ENCODE measurements at regions not wholly inside any gene's neighbourhood (a gene's known extent, or its start where the extent isn't known, plus 50 kb on each side); places are given as distances from the start of the nearest gene placed in this dataset.

DNA sequence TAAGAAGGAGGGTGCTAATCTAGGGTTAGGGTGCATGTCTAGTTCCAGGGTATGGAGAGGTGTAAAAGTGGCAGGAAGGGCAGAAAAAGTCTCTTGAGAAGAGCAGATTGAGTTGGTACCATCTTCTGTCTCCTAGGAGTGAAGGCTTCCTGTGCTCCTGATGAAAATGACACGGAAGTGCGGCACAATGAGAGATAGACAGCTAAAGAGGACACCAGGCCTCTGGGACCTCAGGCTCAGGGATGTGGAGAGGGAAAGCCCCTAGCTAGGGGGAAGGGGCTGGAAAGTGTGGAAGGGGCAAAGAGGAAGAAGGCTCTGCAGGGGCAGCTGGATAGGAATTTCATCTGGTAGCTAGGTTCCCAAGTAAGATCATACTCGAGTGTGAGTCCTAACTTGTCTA lies 498.3 kb upstream of the EEF2KMT start:
- ATAC-seq (replicated peaks): no peak
- Mint-ChIP-seq H3K27ac (no peak overlapping the region), H3K9me3 (peaks cover 4 to 10% of the 10 kb centered on the region in 2 donors), H3K4me1 (ENCODE audit: low read depth in 2 of 2) (no peaks in the 10 kb centered on the region), H3K36me3 (ENCODE audit: insufficient read depth) (no peaks in the 10 kb centered on the region), H3K4me3 (no peak overlapping the region), H3K27me3 (no peaks in the 10 kb centered on the region)
- no peak for DNase-seq

- Mint-ChIP-seq H3K36me3 (ENCODE audit: insufficient read depth) (no peaks in the 10 kb centered on the region), H3K27ac (no peak overlapping the region), H3K27me3 (no peaks in the 10 kb centered on the region), H3K9me3 (peaks cover 1 to 4% of the 10 kb centered on the region in 2 donors), H3K4me1 (ENCODE audit: low read depth in 2 of 2) (no peaks in the 10 kb centered on the region), H3K4me3 (no peak overlapping the region)
- DNase-seq (no peak), ATAC-seq (replicated peaks) (no peak)
Observed at GRCh38 chr16:5590416-5590815, 492.8 kb upstream of the EEF2KMT start.

DNA sequence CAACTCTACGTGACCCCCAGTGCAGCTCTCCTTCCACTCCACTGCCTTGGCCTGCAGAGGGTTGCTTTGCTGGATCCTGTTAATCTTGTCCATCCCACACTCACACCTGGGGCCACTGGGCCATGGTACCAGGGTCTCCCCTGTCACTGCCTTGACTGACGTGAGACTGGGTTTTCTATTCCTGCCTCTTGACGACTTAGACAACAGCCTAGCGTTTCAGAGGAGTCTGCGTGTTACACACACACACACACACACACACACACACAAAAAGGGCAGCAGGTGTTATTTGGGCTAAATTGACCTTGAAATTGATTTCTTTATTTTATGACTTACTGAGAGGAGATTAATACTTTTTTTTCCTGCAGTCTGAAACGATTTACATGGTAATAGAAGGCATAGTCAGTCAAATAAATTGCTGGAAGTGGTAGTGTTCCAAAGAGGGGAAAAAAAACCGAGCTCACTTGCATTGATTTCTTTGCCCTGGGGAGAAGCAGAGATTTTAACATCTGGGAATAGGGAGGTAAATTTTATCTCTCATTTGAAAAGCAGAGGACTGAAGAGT lies 492.3 kb upstream of the EEF2KMT start:
- H3K4me1 Mint-ChIP-seq (ENCODE audit: low read depth in 2 of 2): no peaks in the 10 kb centered on the region

DNA sequence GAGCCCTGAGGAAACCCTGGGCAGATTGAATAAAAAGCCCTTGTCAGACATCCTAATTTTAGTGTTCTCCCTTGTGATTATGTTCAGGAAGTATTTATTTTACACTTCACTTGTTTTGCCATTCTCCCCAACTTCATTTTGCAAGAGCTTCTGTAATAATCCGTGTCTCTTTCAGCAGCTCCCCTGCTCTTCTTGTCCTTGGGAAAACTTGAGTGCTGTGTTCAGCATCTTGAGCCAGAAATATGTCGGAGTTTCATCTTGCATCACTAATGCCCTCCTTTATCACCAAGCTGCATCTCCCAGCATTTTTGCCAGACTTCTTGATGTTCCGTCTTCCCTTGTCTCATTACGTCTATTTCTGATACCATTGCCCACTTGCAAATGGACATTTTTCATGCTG lies 486.5 kb upstream of the EEF2KMT start:
- no peak overlapping the region for H3K27ac Mint-ChIP-seq
- no peak for DNase-seq
- peaks cover 3% of the 10 kb centered on the region for H3K36me3 Mint-ChIP-seq (ENCODE audit: insufficient read depth)
- peaks cover 0 to 2% of the 10 kb centered on the region in 2 donors for H3K4me1 Mint-ChIP-seq (ENCODE audit: low read depth in 2 of 2)
- H3K4me3 Mint-ChIP-seq: no peak overlapping the region
- peaks cover 0 to 8% of the 10 kb centered on the region in 2 donors for H3K27me3 Mint-ChIP-seq
- no peak for ATAC-seq (replicated peaks)
- H3K9me3 Mint-ChIP-seq: peaks cover 8 to 18% of the 10 kb centered on the region in 2 donors

More for the DNA sequence above, 492.3 kb upstream of the EEF2KMT start:
- H3K27ac Mint-ChIP-seq: no peak overlapping the region
- DNase-seq (no peak), ATAC-seq (replicated peaks) (no peak)
- H3K27me3 Mint-ChIP-seq: no peaks in the 10 kb centered on the region
- no peak overlapping the region for H3K4me3 Mint-ChIP-seq
- H3K9me3 Mint-ChIP-seq: peaks cover 0 to 4% of the 10 kb centered on the region in 2 donors
- H3K36me3 Mint-ChIP-seq (ENCODE audit: insufficient read depth): no peaks in the 10 kb centered on the region

DNA sequence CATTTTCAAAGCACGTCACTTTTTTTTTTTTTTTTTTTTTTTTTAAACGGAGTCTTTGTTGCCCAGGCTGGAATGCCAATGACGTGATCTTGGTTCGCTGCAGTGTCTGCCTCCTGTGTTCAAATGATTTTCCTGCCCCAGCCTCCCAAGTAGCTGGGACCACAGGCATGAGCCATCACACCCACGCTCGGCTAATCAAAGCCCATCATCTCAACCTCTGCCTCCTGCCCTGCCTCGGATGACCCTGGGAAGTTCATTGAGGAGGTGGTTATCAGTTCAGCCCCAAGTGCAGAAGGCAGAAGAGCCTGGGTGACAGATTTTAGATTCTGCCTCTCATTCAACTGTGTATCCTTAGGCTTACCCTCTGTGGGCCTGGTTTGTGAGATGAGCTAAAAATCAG lies 484.9 kb upstream of the EEF2KMT start:
- no peak overlapping the region for H3K27ac Mint-ChIP-seq
- no peak for DNase-seq
- no peak overlapping the region for H3K4me3 Mint-ChIP-seq
- ATAC-seq (replicated peaks): no peak
- peaks cover 3% of the 10 kb centered on the region for H3K36me3 Mint-ChIP-seq (ENCODE audit: insufficient read depth)
- H3K9me3 Mint-ChIP-seq: peaks cover 6 to 19% of the 10 kb centered on the region in 2 donors
- peaks cover 0 to 2% of the 10 kb centered on the region in 2 donors for H3K4me1 Mint-ChIP-seq (ENCODE audit: low read depth in 2 of 2)
- peaks cover 0 to 10% of the 10 kb centered on the region in 2 donors for H3K27me3 Mint-ChIP-seq

- DNase-seq: no peak
- no peak overlapping the region for H3K27ac Mint-ChIP-seq
- peaks cover 0 to 10% of the 10 kb centered on the region in 2 donors for H3K27me3 Mint-ChIP-seq
- peaks cover 0 to 2% of the 10 kb centered on the region in 2 donors for H3K4me1 Mint-ChIP-seq (ENCODE audit: low read depth in 2 of 2)
- peaks cover 6 to 19% of the 10 kb centered on the region in 2 donors for H3K9me3 Mint-ChIP-seq
- no peak for ATAC-seq (replicated peaks)
- H3K4me3 Mint-ChIP-seq: no peak overlapping the region
- peaks cover 3% of the 10 kb centered on the region for H3K36me3 Mint-ChIP-seq (ENCODE audit: insufficient read depth)
Observed at GRCh38 chr16:5581908-5582307, 484.3 kb upstream of the EEF2KMT start.

GRCh38 chr16:5581428-5581827 lies 483.8 kb upstream of the EEF2KMT start:
- peaks cover 0 to 10% of the 10 kb centered on the region in 2 donors for H3K27me3 Mint-ChIP-seq
- DNase-seq: no peak

GRCh38 chr16:5580772-5581171 lies 483.2 kb upstream of the EEF2KMT start:
- Mint-ChIP-seq H3K27me3 (peaks cover 0 to 10% of the 10 kb centered on the region in 2 donors), H3K4me3 (no peak overlapping the region), H3K36me3 (ENCODE audit: insufficient read depth) (peaks cover 3% of the 10 kb centered on the region), H3K4me1 (ENCODE audit: low read depth in 2 of 2) (peaks cover 0 to 2% of the 10 kb centered on the region in 2 donors), H3K9me3 (peaks cover 4 to 19% of the 10 kb centered on the region in 2 donors), H3K27ac (no peak overlapping the region)
- no peak for DNase-seq
- ATAC-seq (replicated peaks): no peak

More at GRCh38 chr16:5581428-5581827, 483.8 kb upstream of the EEF2KMT start:
- Mint-ChIP-seq H3K36me3 (ENCODE audit: insufficient read depth) (peaks cover 3% of the 10 kb centered on the region), H3K27ac (no peak overlapping the region), H3K4me1 (ENCODE audit: low read depth in 2 of 2) (peaks cover 0 to 2% of the 10 kb centered on the region in 2 donors), H3K4me3 (no peak overlapping the region), H3K9me3 (peaks cover 6 to 19% of the 10 kb centered on the region in 2 donors)
- ATAC-seq (replicated peaks): no peak

- H3K27ac Mint-ChIP-seq: no peak overlapping the region
- H3K9me3 Mint-ChIP-seq: peaks cover 4 to 19% of the 10 kb centered on the region in 2 donors
- peaks cover 0 to 10% of the 10 kb centered on the region in 2 donors for H3K27me3 Mint-ChIP-seq
- no peak for DNase-seq
- H3K4me3 Mint-ChIP-seq: no peak overlapping the region
- no peak for ATAC-seq (replicated peaks)
- peaks cover 0 to 2% of the 10 kb centered on the region in 2 donors for H3K4me1 Mint-ChIP-seq (ENCODE audit: low read depth in 2 of 2)
- peaks cover 3% of the 10 kb centered on the region for H3K36me3 Mint-ChIP-seq (ENCODE audit: insufficient read depth)
Observed at GRCh38 chr16:5580296-5580695, 482.7 kb upstream of the EEF2KMT start.

DNA sequence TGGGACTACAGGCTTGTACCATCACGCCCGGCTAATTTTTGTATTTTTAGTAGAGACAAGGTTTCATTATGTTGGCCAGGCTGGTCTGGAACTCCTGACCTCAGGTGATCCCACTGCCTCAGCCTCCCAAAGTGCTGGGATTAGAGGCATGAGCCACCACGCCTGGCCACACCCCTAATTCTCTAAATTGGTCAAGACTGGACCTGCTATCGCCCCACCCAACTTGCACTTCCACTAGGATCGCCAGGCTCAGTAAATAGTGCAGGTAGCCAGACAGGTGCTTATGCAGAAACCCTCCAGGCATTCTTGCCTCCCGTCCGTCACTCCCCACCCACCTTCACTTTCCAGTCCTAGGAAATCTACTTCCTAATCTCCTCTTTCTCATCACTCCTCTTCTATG lies 481.4 kb upstream of the EEF2KMT start:
- ATAC-seq (replicated peaks) (no peak), DNase-seq (no peak)
- peaks cover 4 to 14% of the 10 kb centered on the region in 2 donors for H3K9me3 Mint-ChIP-seq
- peaks cover 3% of the 10 kb centered on the region for H3K36me3 Mint-ChIP-seq (ENCODE audit: insufficient read depth)
- H3K4me1 Mint-ChIP-seq (ENCODE audit: low read depth in 2 of 2): peaks cover 0 to 2% of the 10 kb centered on the region in 2 donors
- H3K4me3 Mint-ChIP-seq: no peak overlapping the region
- H3K27me3 Mint-ChIP-seq: peaks cover 0 to 10% of the 10 kb centered on the region in 2 donors
- no peak overlapping the region for H3K27ac Mint-ChIP-seq

DNA sequence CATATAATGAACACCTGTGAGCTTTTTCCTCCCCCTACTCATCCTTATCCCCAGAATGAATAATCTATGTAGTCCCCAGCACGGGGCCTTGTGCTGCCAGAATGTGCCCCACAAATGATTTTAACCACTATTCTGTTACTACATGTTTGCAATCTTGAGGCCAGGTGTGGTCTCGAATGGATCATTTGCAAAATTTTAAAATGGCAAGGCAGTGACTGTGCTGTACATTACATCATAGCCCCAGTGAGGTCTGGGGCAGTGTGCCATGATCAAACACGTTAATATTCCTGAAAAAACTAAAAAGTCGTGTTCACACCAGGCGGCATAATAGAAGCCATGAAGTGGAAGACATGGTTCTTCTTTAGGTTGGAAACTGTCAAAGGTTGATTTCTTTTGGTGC lies 479.9 kb upstream of the EEF2KMT start:
- no peak for ATAC-seq (replicated peaks)
- no peak overlapping the region for H3K4me3 Mint-ChIP-seq
- peaks cover 3% of the 10 kb centered on the region for H3K36me3 Mint-ChIP-seq (ENCODE audit: insufficient read depth)
- H3K9me3 Mint-ChIP-seq: peaks cover 8 to 19% of the 10 kb centered on the region in 2 donors
- DNase-seq: no peak
- H3K27me3 Mint-ChIP-seq: peaks cover 0 to 10% of the 10 kb centered on the region in 2 donors
- H3K27ac Mint-ChIP-seq: no peak overlapping the region
- peaks cover 0 to 2% of the 10 kb centered on the region in 2 donors for H3K4me1 Mint-ChIP-seq (ENCODE audit: low read depth in 2 of 2)

DNA sequence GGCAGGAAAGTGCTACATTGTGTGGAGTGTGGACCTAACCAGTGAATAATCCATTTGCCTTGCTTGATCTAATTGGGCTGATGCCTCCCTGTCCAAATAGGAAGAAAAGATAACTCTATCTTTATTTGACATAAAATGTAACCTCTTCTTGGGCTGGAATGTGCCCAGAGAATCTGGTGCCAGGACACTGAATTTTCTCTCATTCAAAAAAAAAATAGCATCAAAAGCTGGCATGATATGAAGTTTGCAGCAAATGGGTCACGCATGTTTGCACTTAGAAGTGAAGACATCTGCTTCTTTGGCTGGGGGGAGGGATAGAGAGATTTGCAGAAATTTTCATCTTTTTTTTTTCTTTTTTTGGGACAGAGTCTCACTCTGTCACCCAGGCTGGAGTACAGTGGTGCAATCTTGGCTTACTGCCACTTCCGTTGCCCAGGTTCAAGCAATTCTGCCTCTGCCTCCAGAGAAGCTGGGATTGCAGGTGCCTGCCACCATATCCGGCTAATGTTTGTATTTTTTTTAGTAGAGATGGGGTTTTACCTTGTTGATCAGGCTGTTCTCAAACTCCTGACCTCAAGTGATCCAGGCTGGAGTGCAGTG lies 478.2 kb upstream of the EEF2KMT start:
- H3K27ac Mint-ChIP-seq: no peak overlapping the region
- H3K27me3 Mint-ChIP-seq: peaks cover 0 to 10% of the 10 kb centered on the region in 2 donors
- DNase-seq: no peak
- no peak overlapping the region for H3K4me3 Mint-ChIP-seq
- peaks cover 3% of the 10 kb centered on the region for H3K36me3 Mint-ChIP-seq (ENCODE audit: insufficient read depth)
- peaks cover 0 to 2% of the 10 kb centered on the region in 2 donors for H3K4me1 Mint-ChIP-seq (ENCODE audit: low read depth in 2 of 2)
- ATAC-seq (replicated peaks): no peak
- peaks cover 8 to 16% of the 10 kb centered on the region in 2 donors for H3K9me3 Mint-ChIP-seq

DNA sequence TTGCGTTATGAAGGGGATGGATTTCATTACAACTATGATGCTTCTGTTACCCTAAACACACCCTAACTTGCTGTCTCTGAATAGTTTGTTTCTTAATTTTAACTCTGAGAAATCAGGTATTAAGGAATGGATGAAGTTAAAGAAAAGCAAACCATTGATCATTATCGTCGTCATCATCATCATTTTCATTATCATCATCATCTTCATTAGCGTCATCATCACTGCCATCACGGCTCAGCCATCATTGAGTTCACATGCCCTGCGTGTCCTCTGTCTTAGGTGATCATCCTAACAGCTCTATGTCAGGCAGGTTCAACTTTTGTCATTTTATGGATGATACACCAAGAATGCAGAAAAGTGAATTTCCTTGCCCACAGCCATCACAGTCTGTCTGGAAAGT lies 477.5 kb upstream of the EEF2KMT start:
- no peak overlapping the region for H3K4me3 Mint-ChIP-seq
- peaks cover 8 to 16% of the 10 kb centered on the region in 2 donors for H3K9me3 Mint-ChIP-seq
- no peaks in the 10 kb centered on the region for H3K36me3 Mint-ChIP-seq (ENCODE audit: insufficient read depth)
- DNase-seq (no peak), ATAC-seq (replicated peaks) (no peak)
- peaks cover 0 to 10% of the 10 kb centered on the region in 2 donors for H3K27me3 Mint-ChIP-seq
- H3K27ac Mint-ChIP-seq: no peak overlapping the region
- peaks cover 0 to 2% of the 10 kb centered on the region in 2 donors for H3K4me1 Mint-ChIP-seq (ENCODE audit: low read depth in 2 of 2)

DNA sequence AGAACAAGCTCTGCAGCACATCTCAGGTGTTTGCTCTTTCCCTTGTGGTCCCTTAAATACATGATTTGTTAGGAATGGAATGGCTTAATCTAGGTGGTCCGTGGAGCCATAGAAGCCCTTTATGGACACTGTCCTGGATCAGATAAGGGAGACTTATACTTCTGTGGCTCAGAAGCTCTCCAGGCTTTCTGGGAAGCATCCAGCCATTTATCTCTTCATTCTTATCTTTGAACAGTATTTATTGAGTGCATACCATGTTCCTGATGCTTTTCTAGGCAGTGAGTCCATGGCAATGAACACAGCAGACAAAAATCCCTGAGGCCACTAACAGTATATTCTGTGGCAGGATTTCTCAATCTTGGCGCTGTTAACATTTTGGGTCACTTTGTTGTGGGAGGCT lies 474.5 kb upstream of the EEF2KMT start:
- DNase-seq: no peak
- no peak for ATAC-seq (replicated peaks)
- Mint-ChIP-seq H3K27me3 (no peaks in the 10 kb centered on the region), H3K9me3 (peaks cover 8 to 15% of the 10 kb centered on the region in 2 donors), H3K4me3 (no peak overlapping the region), H3K4me1 (ENCODE audit: low read depth in 2 of 2) (no peaks in the 10 kb centered on the region), H3K36me3 (ENCODE audit: insufficient read depth) (no peaks in the 10 kb centered on the region), H3K27ac (no peak overlapping the region)
